GM19043 (cell line): ENCODE measurements at regions not wholly inside any gene's neighbourhood (a gene's known extent, or its start where the extent isn't known, plus 50 kb on each side); places are given as distances from the start of the nearest gene placed in this dataset.

Experiments used
- ATAC-seq: cut with Tn5 transposase; IDR thresholded peaks from one replicate; pipeline ENCODE4 v1.9.1; 2021; ENCODE audit warnings: low read depth; ENCODE audit not compliant: unreplicated experiment

DNA sequence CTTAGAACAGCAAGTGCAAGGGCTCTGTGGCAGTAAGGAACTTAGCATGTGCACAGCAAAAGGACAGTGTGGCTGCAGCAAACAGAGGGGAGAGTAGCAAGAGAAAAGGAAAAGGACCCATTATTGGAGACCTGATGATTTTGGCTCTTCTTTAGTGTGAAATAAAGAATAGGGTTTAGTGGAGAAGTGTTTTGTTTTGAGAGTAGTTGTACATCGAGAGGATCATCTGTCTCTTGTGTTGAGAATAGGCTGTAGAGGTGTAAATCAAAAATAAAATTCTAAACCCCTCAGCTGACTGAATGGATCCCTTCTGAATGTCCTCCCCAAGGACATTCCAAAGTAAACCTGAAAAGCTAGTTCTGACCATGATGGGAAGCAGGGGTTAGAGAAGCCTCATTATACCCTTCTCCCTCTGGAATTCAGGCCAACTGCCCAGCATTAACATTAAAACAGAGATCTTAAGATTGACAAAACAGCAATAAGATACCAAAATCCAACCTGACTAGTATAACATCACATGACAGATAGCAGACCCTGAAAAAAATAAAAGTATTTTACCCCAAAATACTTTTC is 73.6 kb upstream of the OBI1 start:
- ATAC-seq: no peak

DNA sequence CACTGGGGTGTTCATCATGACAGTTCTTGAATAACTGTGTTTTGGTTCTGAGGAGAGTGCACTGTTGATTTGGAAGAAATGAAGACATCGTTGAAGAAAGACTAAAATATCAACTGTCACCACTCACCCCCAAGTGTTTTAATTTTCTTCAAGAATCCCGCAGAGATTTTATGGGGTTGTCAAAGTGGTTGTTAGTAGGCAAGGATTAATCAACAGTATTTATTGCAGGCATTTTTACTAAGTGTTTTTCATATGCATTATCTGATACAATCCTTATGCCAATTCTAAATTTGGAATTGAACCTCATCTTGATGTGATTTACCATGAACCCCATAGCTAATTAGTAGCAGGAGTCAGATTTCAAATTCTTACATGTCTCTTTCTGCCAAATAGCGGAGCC is 63.7 kb upstream of the OBI1 start:
- ATAC-seq: no peak

DNA sequence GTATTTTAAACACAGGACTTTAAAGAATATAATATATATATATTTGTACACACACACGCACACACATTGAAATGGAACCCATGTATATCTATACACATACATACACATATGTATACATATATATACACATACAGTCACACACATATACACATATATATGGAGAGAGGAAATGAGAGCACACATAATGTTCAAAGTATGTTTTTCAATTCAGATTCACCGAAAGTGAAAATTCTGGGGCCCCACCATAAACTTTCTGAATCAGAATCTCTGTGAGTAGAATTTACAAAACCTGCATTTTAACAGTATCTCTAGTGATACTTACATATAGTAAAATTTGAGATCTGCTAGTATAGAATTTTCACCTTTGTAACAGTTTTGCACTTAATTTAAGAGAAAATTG is 60.4 kb upstream of the OBI1 start:
- no peak for ATAC-seq

GRCh38 chr13:78714717-78715116 is 55.8 kb upstream of the OBI1 start:
- ATAC-seq: no peak

DNA sequence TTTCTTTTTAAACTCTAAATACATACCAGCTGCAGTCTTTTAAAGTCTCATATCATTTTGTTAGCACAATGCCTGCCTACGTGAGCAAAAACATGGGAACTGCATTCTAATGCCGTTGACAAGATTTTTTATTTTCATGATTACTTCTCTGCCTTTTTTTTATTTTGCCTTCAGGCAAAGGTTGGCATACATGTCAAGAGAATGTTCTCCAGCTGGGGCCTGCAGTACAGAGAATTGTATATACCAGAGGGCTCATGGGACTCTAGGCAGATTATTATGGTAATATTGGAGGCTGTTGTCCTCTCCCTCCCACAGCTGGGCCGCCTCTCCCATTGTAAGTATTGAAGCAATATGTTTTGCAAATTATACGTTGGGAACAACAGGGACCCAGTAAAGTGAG is 53.9 kb upstream of the OBI1 start:
- no peak for ATAC-seq

GRCh38 chr13:78709028-78709427 is 50.1 kb upstream of the OBI1 start:
- no peak for ATAC-seq
